GM23338 (cell line): ENCODE measurements at regions not wholly inside any gene's neighbourhood (a gene's known extent, or its start where the extent isn't known, plus 50 kb on each side); places are given as distances from the start of the nearest gene placed in this dataset.
"Not testable (repeated sequence)": the region's sequence is repeated elsewhere in the genome, so short reads cannot be mapped to it uniquely, and the experiment has no call there.

Experiments used
- CREB1 ChIP-seq: fragments of 250-450 bp; sonication (Bioruptor Pico); IDR thresholded peaks from 2 replicates; pipeline ENCODE4 v1.5.0; 2020; ENCODE audit warnings: low read depth, mild to moderate bottlenecking, moderate library complexity
- EZH2 ChIP-seq: fragments of 200-600 bp; sonication (generic); IDR thresholded peaks from one replicate; pipeline ENCODE4 v1.8.0; 2017; ENCODE audit warnings: antibody characterized with exemption, mild to moderate bottlenecking, low read depth; ENCODE audit not compliant: unreplicated experiment
- JUNB ChIP-seq: IDR thresholded peaks from one replicate; pipeline ENCODE4 v1.6.1; 2016; ENCODE audit warnings: antibody characterized with exemption; ENCODE audit not compliant: unreplicated experiment
- NANOG ChIP-seq: IDR thresholded peaks from 2 replicates; pipeline ENCODE4 v1.6.1; 2016; ENCODE audit warnings: antibody characterized with exemption, borderline replicate concordance
- POLR2AphosphoS5 ChIP-seq: IDR thresholded peaks from 2 replicates; pipeline ENCODE4 v1.6.1; 2016; ENCODE audit warnings: antibody characterized with exemption, low read depth
- STAT1 ChIP-seq: IDR thresholded peaks from one replicate; pipeline ENCODE4 v1.6.1; 2016; ENCODE audit warnings: antibody characterized with exemption; ENCODE audit not compliant: unreplicated experiment
- TF ChIP-seq, protein P1 (sequence below), 2 experiments: fragments of 200-600 bp in 1 of 2; sonication (generic) in 1 of 2; conservative IDR thresholded peaks; 2 replicates each; pipeline versions ENCODE4 v1.5.1 to v1.6.1; 2016 to 2017; ENCODE audit warnings: antibody characterized with exemption in 2 of 2, low read depth in 2 of 2, mild to moderate bottlenecking in 2 of 2, moderate library complexity in 1 of 2
- TF ChIP-seq, protein P2 (sequence below): fragments of 250-450 bp; sonication (Bioruptor Pico); IDR thresholded peaks from 2 replicates; pipeline ENCODE4 v1.5.0; 2020; ENCODE audit warnings: mild to moderate bottlenecking, moderate library complexity
- TF ChIP-seq, protein P3 (sequence below): IDR thresholded peaks from one replicate; pipeline ENCODE4 v1.6.1; 2018; ENCODE audit warnings: antibody characterized with exemption; ENCODE audit not compliant: unreplicated experiment

DNA sequence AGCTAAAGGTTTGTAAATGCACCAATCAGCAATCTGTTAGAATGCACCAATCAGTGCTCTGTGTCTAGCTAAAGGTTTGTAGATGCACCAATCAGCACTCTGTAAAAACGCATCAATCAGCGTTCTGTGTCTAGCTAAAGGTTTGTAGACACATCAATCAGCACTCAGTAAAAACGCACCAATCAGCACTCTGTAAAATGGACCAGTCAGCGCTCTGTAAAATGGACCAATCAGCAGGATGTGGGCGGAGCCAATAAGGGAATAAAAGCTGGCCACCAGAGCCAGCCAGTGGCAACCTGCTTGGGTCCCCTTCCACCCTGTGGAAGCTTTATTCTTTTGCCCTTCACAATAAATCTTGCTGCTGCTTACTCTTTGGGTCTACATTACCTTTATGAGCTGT is 76.0 kb downstream of the FOXG1 start:
- not testable (repeated sequence) for TF ChIP-seq POLR2AphosphoS5, EZH2, CREB1, STAT1, JUNB, NANOG
- TF ChIP-seq, protein P1, sequence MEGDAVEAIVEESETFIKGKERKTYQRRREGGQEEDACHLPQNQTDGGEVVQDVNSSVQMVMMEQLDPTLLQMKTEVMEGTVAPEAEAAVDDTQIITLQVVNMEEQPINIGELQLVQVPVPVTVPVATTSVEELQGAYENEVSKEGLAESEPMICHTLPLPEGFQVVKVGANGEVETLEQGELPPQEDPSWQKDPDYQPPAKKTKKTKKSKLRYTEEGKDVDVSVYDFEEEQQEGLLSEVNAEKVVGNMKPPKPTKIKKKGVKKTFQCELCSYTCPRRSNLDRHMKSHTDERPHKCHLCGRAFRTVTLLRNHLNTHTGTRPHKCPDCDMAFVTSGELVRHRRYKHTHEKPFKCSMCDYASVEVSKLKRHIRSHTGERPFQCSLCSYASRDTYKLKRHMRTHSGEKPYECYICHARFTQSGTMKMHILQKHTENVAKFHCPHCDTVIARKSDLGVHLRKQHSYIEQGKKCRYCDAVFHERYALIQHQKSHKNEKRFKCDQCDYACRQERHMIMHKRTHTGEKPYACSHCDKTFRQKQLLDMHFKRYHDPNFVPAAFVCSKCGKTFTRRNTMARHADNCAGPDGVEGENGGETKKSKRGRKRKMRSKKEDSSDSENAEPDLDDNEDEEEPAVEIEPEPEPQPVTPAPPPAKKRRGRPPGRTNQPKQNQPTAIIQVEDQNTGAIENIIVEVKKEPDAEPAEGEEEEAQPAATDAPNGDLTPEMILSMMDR (conservative IDR thresholded peaks at IDR 0.05; ENCODE audit: low read depth in 2 of 2), result not testable (repeated sequence)
- TF ChIP-seq, protein P2, sequence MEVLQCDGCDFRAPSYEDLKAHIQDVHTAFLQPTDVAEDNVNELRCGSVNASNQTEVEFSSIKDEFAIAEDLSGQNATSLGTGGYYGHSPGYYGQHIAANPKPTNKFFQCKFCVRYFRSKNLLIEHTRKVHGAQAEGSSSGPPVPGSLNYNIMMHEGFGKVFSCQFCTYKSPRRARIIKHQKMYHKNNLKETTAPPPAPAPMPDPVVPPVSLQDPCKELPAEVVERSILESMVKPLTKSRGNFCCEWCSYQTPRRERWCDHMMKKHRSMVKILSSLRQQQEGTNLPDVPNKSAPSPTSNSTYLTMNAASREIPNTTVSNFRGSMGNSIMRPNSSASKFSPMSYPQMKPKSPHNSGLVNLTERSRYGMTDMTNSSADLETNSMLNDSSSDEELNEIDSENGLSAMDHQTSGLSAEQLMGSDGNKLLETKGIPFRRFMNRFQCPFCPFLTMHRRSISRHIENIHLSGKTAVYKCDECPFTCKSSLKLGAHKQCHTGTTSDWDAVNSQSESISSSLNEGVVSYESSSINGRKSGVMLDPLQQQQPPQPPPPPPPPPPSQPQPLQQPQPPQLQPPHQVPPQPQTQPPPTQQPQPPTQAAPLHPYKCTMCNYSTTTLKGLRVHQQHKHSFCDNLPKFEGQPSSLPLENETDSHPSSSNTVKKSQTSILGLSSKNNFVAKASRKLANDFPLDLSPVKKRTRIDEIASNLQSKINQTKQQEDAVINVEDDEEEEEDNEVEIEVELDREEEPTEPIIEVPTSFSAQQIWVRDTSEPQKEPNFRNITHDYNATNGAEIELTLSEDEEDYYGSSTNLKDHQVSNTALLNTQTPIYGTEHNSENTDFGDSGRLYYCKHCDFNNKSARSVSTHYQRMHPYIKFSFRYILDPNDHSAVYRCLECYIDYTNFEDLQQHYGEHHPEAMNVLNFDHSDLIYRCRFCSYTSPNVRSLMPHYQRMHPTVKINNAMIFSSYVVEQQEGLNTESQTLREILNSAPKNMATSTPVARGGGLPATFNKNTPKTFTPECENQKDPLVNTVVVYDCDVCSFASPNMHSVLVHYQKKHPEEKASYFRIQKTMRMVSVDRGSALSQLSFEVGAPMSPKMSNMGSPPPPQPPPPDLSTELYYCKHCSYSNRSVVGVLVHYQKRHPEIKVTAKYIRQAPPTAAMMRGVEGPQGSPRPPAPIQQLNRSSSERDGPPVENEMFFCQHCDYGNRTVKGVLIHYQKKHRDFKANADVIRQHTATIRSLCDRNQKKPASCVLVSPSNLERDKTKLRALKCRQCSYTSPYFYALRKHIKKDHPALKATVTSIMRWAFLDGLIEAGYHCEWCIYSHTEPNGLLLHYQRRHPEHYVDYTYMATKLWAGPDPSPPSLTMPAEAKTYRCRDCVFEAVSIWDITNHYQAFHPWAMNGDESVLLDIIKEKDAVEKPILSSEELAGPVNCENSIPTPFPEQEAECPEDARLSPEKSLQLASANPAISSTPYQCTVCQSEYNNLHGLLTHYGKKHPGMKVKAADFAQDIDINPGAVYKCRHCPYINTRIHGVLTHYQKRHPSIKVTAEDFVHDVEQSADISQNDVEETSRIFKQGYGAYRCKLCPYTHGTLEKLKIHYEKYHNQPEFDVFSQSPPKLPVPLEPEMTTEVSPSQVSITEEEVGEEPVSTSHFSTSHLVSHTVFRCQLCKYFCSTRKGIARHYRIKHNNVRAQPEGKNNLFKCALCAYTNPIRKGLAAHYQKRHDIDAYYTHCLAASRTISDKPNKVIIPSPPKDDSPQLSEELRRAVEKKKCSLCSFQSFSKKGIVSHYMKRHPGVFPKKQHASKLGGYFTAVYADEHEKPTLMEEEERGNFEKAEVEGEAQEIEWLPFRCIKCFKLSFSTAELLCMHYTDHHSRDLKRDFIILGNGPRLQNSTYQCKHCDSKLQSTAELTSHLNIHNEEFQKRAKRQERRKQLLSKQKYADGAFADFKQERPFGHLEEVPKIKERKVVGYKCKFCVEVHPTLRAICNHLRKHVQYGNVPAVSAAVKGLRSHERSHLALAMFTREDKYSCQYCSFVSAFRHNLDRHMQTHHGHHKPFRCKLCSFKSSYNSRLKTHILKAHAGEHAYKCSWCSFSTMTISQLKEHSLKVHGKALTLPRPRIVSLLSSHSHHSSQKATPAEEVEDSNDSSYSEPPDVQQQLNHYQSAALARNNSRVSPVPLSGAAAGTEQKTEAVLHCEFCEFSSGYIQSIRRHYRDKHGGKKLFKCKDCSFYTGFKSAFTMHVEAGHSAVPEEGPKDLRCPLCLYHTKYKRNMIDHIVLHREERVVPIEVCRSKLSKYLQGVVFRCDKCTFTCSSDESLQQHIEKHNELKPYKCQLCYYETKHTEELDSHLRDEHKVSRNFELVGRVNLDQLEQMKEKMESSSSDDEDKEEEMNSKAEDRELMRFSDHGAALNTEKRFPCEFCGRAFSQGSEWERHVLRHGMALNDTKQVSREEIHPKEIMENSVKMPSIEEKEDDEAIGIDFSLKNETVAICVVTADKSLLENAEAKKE (CRISPR knock-in tag), result not testable (repeated sequence)
- TF ChIP-seq, protein P3, sequence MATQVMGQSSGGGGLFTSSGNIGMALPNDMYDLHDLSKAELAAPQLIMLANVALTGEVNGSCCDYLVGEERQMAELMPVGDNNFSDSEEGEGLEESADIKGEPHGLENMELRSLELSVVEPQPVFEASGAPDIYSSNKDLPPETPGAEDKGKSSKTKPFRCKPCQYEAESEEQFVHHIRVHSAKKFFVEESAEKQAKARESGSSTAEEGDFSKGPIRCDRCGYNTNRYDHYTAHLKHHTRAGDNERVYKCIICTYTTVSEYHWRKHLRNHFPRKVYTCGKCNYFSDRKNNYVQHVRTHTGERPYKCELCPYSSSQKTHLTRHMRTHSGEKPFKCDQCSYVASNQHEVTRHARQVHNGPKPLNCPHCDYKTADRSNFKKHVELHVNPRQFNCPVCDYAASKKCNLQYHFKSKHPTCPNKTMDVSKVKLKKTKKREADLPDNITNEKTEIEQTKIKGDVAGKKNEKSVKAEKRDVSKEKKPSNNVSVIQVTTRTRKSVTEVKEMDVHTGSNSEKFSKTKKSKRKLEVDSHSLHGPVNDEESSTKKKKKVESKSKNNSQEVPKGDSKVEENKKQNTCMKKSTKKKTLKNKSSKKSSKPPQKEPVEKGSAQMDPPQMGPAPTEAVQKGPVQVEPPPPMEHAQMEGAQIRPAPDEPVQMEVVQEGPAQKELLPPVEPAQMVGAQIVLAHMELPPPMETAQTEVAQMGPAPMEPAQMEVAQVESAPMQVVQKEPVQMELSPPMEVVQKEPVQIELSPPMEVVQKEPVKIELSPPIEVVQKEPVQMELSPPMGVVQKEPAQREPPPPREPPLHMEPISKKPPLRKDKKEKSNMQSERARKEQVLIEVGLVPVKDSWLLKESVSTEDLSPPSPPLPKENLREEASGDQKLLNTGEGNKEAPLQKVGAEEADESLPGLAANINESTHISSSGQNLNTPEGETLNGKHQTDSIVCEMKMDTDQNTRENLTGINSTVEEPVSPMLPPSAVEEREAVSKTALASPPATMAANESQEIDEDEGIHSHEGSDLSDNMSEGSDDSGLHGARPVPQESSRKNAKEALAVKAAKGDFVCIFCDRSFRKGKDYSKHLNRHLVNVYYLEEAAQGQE, result not testable (repeated sequence)
